PFSK-1 (cell line): ENCODE measurements at regions not wholly inside any gene's neighbourhood (a gene's known extent, or its start where the extent isn't known, plus 50 kb on each side); places are given as distances from the start of the nearest gene placed in this dataset.

ENCODE experiments used
- FOXP2 ChIP-seq: optimal IDR thresholded peaks from 2 replicates; pipeline ENCODE3; 2011; ENCODE audit warnings: borderline replicate concordance, control low read depth, inconsistent platforms; ENCODE audit not compliant: insufficient read depth; ENCODE audit errors: extremely low read length, extremely low read depth
- POLR2AphosphoS5 ChIP-seq: IDR thresholded peaks from 2 replicates; pipeline ENCODE4 v1.6.1; 2012; ENCODE audit warnings: low read depth, mild to moderate bottlenecking, control low read depth, low read length, moderate library complexity
- SIN3A ChIP-seq: IDR thresholded peaks from 2 replicates; pipeline ENCODE4 v1.6.1; 2012; ENCODE audit warnings: mild to moderate bottlenecking, low read length, moderate library complexity, borderline replicate concordance; ENCODE audit not compliant: insufficient read depth
- TAF1 ChIP-seq: IDR thresholded peaks from 2 replicates; pipeline ENCODE4 v1.6.1; 2012; ENCODE audit warnings: low read length, control low read depth, borderline replicate concordance; ENCODE audit not compliant: insufficient read depth
- TF ChIP-seq, protein P1 (sequence below), 2 experiments: IDR thresholded peaks; 2 replicates each; pipeline versions ENCODE4 v1.6.1 to v1.8.0; 2011 to 2012; ENCODE audit warnings: low read depth in 2 of 2, low read length in 2 of 2, control low read depth in 1 of 2, inconsistent platforms in 1 of 2, mild to moderate bottlenecking in 1 of 2, moderate library complexity in 1 of 2; ENCODE audit not compliant: insufficient read depth in 1 of 2

DNA sequence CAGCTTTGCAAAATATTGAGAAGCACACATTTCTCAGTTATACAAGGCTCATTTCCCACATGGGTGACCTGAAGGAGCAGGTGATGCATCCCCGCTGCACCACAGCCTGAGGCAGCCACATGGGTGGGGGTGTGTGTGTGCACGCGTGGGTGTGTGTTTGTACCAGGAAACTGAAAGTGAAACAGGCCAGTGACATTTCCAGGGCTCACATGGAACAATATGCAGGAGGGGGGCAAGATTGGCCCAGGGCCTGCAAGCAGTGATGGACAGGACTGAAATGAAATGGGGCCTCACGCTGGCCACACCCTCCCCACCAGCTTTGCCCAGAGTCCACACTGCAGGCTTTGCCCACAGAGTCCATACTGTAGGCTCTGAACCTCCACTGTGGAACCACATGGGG lies 154.2 kb upstream of the PARP11 start:
- TF ChIP-seq TAF1 (no peak), SIN3A (no peak), POLR2AphosphoS5 (no peak), FOXP2 (no peak)
- TF ChIP-seq, protein P1, sequence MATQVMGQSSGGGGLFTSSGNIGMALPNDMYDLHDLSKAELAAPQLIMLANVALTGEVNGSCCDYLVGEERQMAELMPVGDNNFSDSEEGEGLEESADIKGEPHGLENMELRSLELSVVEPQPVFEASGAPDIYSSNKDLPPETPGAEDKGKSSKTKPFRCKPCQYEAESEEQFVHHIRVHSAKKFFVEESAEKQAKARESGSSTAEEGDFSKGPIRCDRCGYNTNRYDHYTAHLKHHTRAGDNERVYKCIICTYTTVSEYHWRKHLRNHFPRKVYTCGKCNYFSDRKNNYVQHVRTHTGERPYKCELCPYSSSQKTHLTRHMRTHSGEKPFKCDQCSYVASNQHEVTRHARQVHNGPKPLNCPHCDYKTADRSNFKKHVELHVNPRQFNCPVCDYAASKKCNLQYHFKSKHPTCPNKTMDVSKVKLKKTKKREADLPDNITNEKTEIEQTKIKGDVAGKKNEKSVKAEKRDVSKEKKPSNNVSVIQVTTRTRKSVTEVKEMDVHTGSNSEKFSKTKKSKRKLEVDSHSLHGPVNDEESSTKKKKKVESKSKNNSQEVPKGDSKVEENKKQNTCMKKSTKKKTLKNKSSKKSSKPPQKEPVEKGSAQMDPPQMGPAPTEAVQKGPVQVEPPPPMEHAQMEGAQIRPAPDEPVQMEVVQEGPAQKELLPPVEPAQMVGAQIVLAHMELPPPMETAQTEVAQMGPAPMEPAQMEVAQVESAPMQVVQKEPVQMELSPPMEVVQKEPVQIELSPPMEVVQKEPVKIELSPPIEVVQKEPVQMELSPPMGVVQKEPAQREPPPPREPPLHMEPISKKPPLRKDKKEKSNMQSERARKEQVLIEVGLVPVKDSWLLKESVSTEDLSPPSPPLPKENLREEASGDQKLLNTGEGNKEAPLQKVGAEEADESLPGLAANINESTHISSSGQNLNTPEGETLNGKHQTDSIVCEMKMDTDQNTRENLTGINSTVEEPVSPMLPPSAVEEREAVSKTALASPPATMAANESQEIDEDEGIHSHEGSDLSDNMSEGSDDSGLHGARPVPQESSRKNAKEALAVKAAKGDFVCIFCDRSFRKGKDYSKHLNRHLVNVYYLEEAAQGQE (IDR thresholded peaks at IDR 0.05; ENCODE audit: insufficient read depth in 1 of 2, low read depth in 2 of 2, low read length in 2 of 2), result no peak
